GM18508 (cell line): ENCODE measurements at regions not wholly inside any gene's neighbourhood (a gene's known extent, or its start where the extent isn't known, plus 50 kb on each side); places are given as distances from the start of the nearest gene placed in this dataset.

Experiments used
- ATAC-seq: cut with Tn5 transposase; IDR thresholded peaks from one replicate; pipeline ENCODE4 v1.9.1; 2021; ENCODE audit warnings: moderate number of reproducible peaks; ENCODE audit not compliant: insufficient read depth, unreplicated experiment

- ATAC-seq, result no peak
Observed at GRCh38 chr6:14665827-14666724, 548.5 kb downstream of the CD83 start.

- ATAC-seq, result no peak
Observed at GRCh38 chr6:14670806-14671205, 553.2 kb downstream of the CD83 start.

- ATAC-seq, result no peak
Observed at GRCh38 chr6:14671261-14671681, 553.7 kb downstream of the CD83 start.

GRCh38 chr6:14671937-14672336, 554.4 kb downstream of the CD83 start:
- no peak for ATAC-seq

GRCh38 chr6:14673201-14673600, 555.6 kb downstream of the CD83 start:
- ATAC-seq, result no peak

- ATAC-seq, result no peak
Observed at GRCh38 chr6:14674458-14674857, 556.9 kb downstream of the CD83 start.

- ATAC-seq, result no peak
Observed at GRCh38 chr6:14674867-14675648, 557.5 kb downstream of the CD83 start.

- ATAC-seq, result no peak
Observed at GRCh38 chr6:14676064-14676463, 558.5 kb downstream of the CD83 start.

- ATAC-seq, result no peak
Observed at GRCh38 chr6:14676977-14677781, 559.6 kb downstream of the CD83 start.

- no peak for ATAC-seq
Observed at GRCh38 chr6:14681699-14682487, 564.0 kb upstream of the JARID2 start.

GRCh38 chr6:14682812-14683211, 563.1 kb upstream of the JARID2 start:
- ATAC-seq, result no peak

GRCh38 chr6:14689639-14690038, 556.2 kb upstream of the JARID2 start:
- no peak for ATAC-seq

GRCh38 chr6:14690120-14691056, 555.5 kb upstream of the JARID2 start:
- no peak for ATAC-seq

GRCh38 chr6:14692208-14692607, 553.7 kb upstream of the JARID2 start:
- no peak for ATAC-seq

GRCh38 chr6:14693301-14694192, 552.3 kb upstream of the JARID2 start:
- ATAC-seq, result no peak

GRCh38 chr6:14694308-14694707, 551.6 kb upstream of the JARID2 start:
- no peak for ATAC-seq

GRCh38 chr6:14695579-14695978, 550.3 kb upstream of the JARID2 start:
- ATAC-seq, result no peak

GRCh38 chr6:14696367-14696766, 549.5 kb upstream of the JARID2 start:
- no peak for ATAC-seq
